ENCODE measurements at regions not wholly inside any gene's neighbourhood (a gene's known extent, or its start where the extent isn't known, plus 50 kb on each side); places are given as distances from the start of the nearest gene placed in this dataset.
"Not testable (repeated sequence)": the region's sequence is repeated elsewhere in the genome, so short reads cannot be mapped to it uniquely, and the experiment has no call there.

- H3K27me3 ChIP-seq (ENCODE audit: control insufficient read depth, insufficient read depth, low read length): no peaks in the 10 kb centered on the region
- no peak overlapping the region for H2AFZ ChIP-seq (ENCODE audit: low read length)
- H3K36me3 ChIP-seq (ENCODE audit: control insufficient read depth, insufficient read depth, low read length): no peaks in the 10 kb centered on the region
- no peaks in the 10 kb centered on the region for H3K79me2 ChIP-seq (ENCODE audit: control insufficient read depth, insufficient read depth, low read length)
- DNase-seq (ENCODE audit: low read depth in 2 of 2): no peak
- H3K4me3 ChIP-seq (replicated peaks in 1 of 4; ENCODE audit: control extremely low read depth in 1 of 4, insufficient read depth in 1 of 4, low read depth in 3 of 4, low read length in 4 of 4): no peak overlapping the region
- peaks cover 8% of the 10 kb centered on the region for H3K9me3 ChIP-seq (ENCODE audit: control insufficient read depth, insufficient read depth, low read depth, low read length)
- H3K4me1 ChIP-seq (ENCODE audit: control insufficient read depth, extremely low read depth, insufficient read depth, low read length): no peaks in the 10 kb centered on the region
- H3K4me2 ChIP-seq (ENCODE audit: extremely low read depth, insufficient read depth, low read length): no peak overlapping the region
- no peak overlapping the region for H3K9ac ChIP-seq (ENCODE audit: insufficient read depth, low read length)
- no peaks in the 10 kb centered on the region for H4K20me1 ChIP-seq (ENCODE audit: control insufficient read depth, extremely low read depth, insufficient read depth, low read length)
- TF ChIP-seq EZH2 (IDR thresholded peaks at IDR 0.05; ENCODE audit: low read length, missing control alignments) (no peak), CTCF (conservative IDR thresholded peaks at IDR 0.05 in 1 of 2, IDR thresholded peaks at IDR 0.05 in 1 of 2; ENCODE audit: low read depth in 1 of 2, low read length in 2 of 2) (no peak)
- no peak overlapping the region for H3K27ac ChIP-seq (ENCODE audit: insufficient read depth, low read length)
Measured at GRCh38 chr21:8997011-8997440, 1524.4 kb upstream of the TPTE start.

- H4K20me1 ChIP-seq (ENCODE audit: control insufficient read depth, extremely low read depth, insufficient read depth, low read length); H2AFZ ChIP-seq (ENCODE audit: low read length); DNase-seq (ENCODE audit: low read depth in 2 of 2); H3K9ac ChIP-seq (ENCODE audit: insufficient read depth, low read length); H3K79me2 ChIP-seq (ENCODE audit: control insufficient read depth, insufficient read depth, low read length); H3K36me3 ChIP-seq (ENCODE audit: control insufficient read depth, insufficient read depth, low read length); H3K4me1 ChIP-seq (ENCODE audit: control insufficient read depth, extremely low read depth, insufficient read depth, low read length); H3K9me3 ChIP-seq (ENCODE audit: control insufficient read depth, insufficient read depth, low read depth, low read length); H3K27me3 ChIP-seq (ENCODE audit: control insufficient read depth, insufficient read depth, low read length); H3K4me2 ChIP-seq (ENCODE audit: extremely low read depth, insufficient read depth, low read length); H3K27ac ChIP-seq (ENCODE audit: insufficient read depth, low read length); H3K4me3 ChIP-seq (replicated peaks in 1 of 4; ENCODE audit: control extremely low read depth in 1 of 4, insufficient read depth in 1 of 4, low read depth in 3 of 4, low read length in 4 of 4): not testable (repeated sequence)
Measured at GRCh38 chr21:8997443-8998390, 1523.7 kb upstream of the TPTE start.

GRCh38 chr21:8998480-8998879, 1522.9 kb upstream of the TPTE start:
- not testable (repeated sequence) for H3K4me3 ChIP-seq (replicated peaks in 1 of 4; ENCODE audit: control extremely low read depth in 1 of 4, insufficient read depth in 1 of 4, low read depth in 3 of 4, low read length in 4 of 4); H4K20me1 ChIP-seq (ENCODE audit: control insufficient read depth, extremely low read depth, insufficient read depth, low read length); DNase-seq (ENCODE audit: low read depth in 2 of 2); H3K79me2 ChIP-seq (ENCODE audit: control insufficient read depth, insufficient read depth, low read length); H3K36me3 ChIP-seq (ENCODE audit: control insufficient read depth, insufficient read depth, low read length); H3K4me1 ChIP-seq (ENCODE audit: control insufficient read depth, extremely low read depth, insufficient read depth, low read length); H2AFZ ChIP-seq (ENCODE audit: low read length); H3K4me2 ChIP-seq (ENCODE audit: extremely low read depth, insufficient read depth, low read length); H3K27me3 ChIP-seq (ENCODE audit: control insufficient read depth, insufficient read depth, low read length); H3K27ac ChIP-seq (ENCODE audit: insufficient read depth, low read length); H3K9ac ChIP-seq (ENCODE audit: insufficient read depth, low read length); H3K9me3 ChIP-seq (ENCODE audit: control insufficient read depth, insufficient read depth, low read depth, low read length)
